ENCODE measurements at regions not wholly inside any gene's neighbourhood (a gene's known extent, or its start where the extent isn't known, plus 50 kb on each side); places are given as distances from the start of the nearest gene placed in this dataset.

DNA sequence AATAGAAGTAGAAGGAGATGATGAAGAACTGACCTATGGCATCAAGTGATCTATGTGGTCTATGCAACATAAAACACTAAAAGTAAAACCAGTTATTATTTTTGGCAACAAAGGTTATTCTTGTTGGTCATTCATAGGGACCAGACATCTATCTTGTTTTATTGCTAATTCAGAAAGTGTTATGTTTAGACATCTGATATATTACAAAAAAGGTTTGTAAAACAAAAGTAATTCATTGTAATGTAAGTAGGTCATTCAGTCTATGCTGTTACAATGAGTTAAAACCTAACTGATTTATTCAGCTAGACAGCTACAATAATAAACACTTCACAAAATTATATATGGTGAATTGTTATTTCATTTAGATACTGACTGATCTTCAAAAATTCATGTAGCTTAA, 461.9 kb downstream of the PCDH17 start:
- TF ChIP-seq GATA2 (IDR thresholded peaks at IDR 0.05; ENCODE audit: low read depth, low read length) (no peak), GATA3 (IDR thresholded peaks at IDR 0.05; ENCODE audit: low read depth, low read length) (no peak)

All from SH-SY5Y (cell line).